CD4-positive, alpha-beta T cell treated with Interleukin-10 for 1 hour (primary cell): ENCODE measurements at regions not wholly inside any gene's neighbourhood (a gene's known extent, or its start where the extent isn't known, plus 50 kb on each side); places are given as distances from the start of the nearest gene placed in this dataset.

Source experiments
- DNase-seq: peaks from one replicate; pipeline ENCODE4 v3.0.0-alpha.2; 2020

GRCh38 chr1:188367661-188368060 lies 1538.9 kb downstream of the PLA2G4A start:
- no peak for DNase-seq

GRCh38 chr1:188371295-188371806 lies 1542.6 kb downstream of the PLA2G4A start:
- no peak for DNase-seq

- DNase-seq = no peak
These were observed 1544.1 kb downstream of the PLA2G4A start for GRCh38 chr1:188372821-188373220.

- no peak for DNase-seq
These were observed 1554.1 kb downstream of the PLA2G4A start for GRCh38 chr1:188382851-188383250.

GRCh38 chr1:188386161-188386560 lies 1557.4 kb downstream of the PLA2G4A start:
- DNase-seq = no peak

GRCh38 chr1:188386666-188387065 lies 1557.9 kb downstream of the PLA2G4A start:
- DNase-seq = no peak

- DNase-seq = no peak
These were observed 1565.9 kb downstream of the PLA2G4A start for GRCh38 chr1:188394677-188395076.

- no peak for DNase-seq
These were observed 1568.8 kb downstream of the PLA2G4A start for GRCh38 chr1:188397521-188397920.

- DNase-seq = no peak
These were observed 1574.2 kb downstream of the PLA2G4A start for GRCh38 chr1:188402986-188403385.

GRCh38 chr1:188406636-188407035 lies 1577.9 kb downstream of the PLA2G4A start:
- DNase-seq = no peak

GRCh38 chr1:188420177-188420576 lies 1591.4 kb downstream of the PLA2G4A start:
- DNase-seq = no peak

- no peak for DNase-seq
These were observed 1594.3 kb downstream of the PLA2G4A start for GRCh38 chr1:188423073-188423472.

- no peak for DNase-seq
These were observed 1595.4 kb downstream of the PLA2G4A start for GRCh38 chr1:188424176-188424575.

- DNase-seq = no peak
These were observed 1596.9 kb downstream of the PLA2G4A start for GRCh38 chr1:188425687-188426086.

GRCh38 chr1:188426561-188426960 lies 1597.8 kb downstream of the PLA2G4A start:
- DNase-seq = no peak

GRCh38 chr1:188427642-188428041 lies 1598.9 kb downstream of the PLA2G4A start:
- DNase-seq = no peak

- DNase-seq = no peak
These were observed 1600.6 kb downstream of the PLA2G4A start for GRCh38 chr1:188429386-188429785.

GRCh38 chr1:188432427-188432826 lies 1603.7 kb downstream of the PLA2G4A start:
- DNase-seq = no peak

- DNase-seq = no peak
These were observed 1604.7 kb downstream of the PLA2G4A start for GRCh38 chr1:188433425-188433824.

GRCh38 chr1:188444526-188444925 lies 1615.8 kb downstream of the PLA2G4A start:
- DNase-seq = no peak

- no peak for DNase-seq
These were observed 1634.1 kb downstream of the PLA2G4A start for GRCh38 chr1:188462837-188463236.

- DNase-seq = no peak
These were observed 1635.2 kb downstream of the PLA2G4A start for GRCh38 chr1:188463919-188464318.

GRCh38 chr1:188466539-188466938 lies 1637.8 kb downstream of the PLA2G4A start:
- no peak for DNase-seq

- DNase-seq = no peak
These were observed 1647.9 kb downstream of the PLA2G4A start for GRCh38 chr1:188476606-188477005.

GRCh38 chr1:188489336-188490112 lies 1660.8 kb downstream of the PLA2G4A start:
- no peak for DNase-seq
